Suprapubic skin (tissue), 3 donors: ENCODE measurements at regions not wholly inside any gene's neighbourhood (a gene's known extent, or its start where the extent isn't known, plus 50 kb on each side); places are given as distances from the start of the nearest gene placed in this dataset.

Source experiments
- CTCF ChIP-seq, 2 donors: fragments of 200-600 bp in 1 of 2; fragments of 450-650 bp in 1 of 2; sonication (generic) in 1 of 2; IDR thresholded peaks; one replicate each; pipeline ENCODE4 v1.5.1; 2016 to 2019; ENCODE audit warnings: antibody characterized with exemption in 2 of 2, mild to moderate bottlenecking in 1 of 2, moderate library complexity in 1 of 2
- POLR2A ChIP-seq, 2 donors: fragments of 450-650 bp; IDR thresholded peaks; one replicate each; pipeline ENCODE4 v1.6.1; 2017; ENCODE audit warnings: antibody characterized with exemption in 2 of 2, mild to moderate bottlenecking in 2 of 2, moderate library complexity in 2 of 2

GRCh38 chr5:107058235-107058634, 612.5 kb downstream of the EFNA5 start:
- TF ChIP-seq CTCF (IDR thresholded peaks at IDR 0.05) (no peak), POLR2A (IDR thresholded peaks at IDR 0.05) (no peak)
